Neuron (in vitro differentiated cells): ENCODE measurements at regions not wholly inside any gene's neighbourhood (a gene's known extent, or its start where the extent isn't known, plus 50 kb on each side); places are given as distances from the start of the nearest gene placed in this dataset.
"Not testable (repeated sequence)": the region's sequence is repeated elsewhere in the genome, so short reads cannot be mapped to it uniquely, and the experiment has no call there.

Source experiments
- H2AFZ ChIP-seq: one replicate; pipeline ENCODE4 v1.6.1; 2013; ENCODE audit warnings: low read depth, mild to moderate bottlenecking, inconsistent platforms, low read length, moderate library complexity
- H3K27me3 ChIP-seq: one replicate; pipeline ENCODE4 v1.6.1; 2013; ENCODE audit warnings: low read length; ENCODE audit not compliant: insufficient read depth
- H3K36me3 ChIP-seq: one replicate; pipeline ENCODE4 v1.6.1; 2013; ENCODE audit warnings: low read length; ENCODE audit not compliant: insufficient read depth
- H3K4me1 ChIP-seq: one replicate; pipeline ENCODE4 v1.6.1; 2013; ENCODE audit warnings: low read length; ENCODE audit not compliant: insufficient read depth
- H3K4me3 ChIP-seq: 2 replicates; pipeline ENCODE4 v1.5.1; 2013; ENCODE audit warnings: mild to moderate bottlenecking, low read length, moderate library complexity
- H3K9me3 ChIP-seq: one replicate; pipeline ENCODE4 v1.6.1; 2013; ENCODE audit warnings: low read length

GRCh38 chr9:31272456-31273295 is 1111.8 kb upstream of the ACO1 start:
- Histone ChIP-seq H3K9me3 (no peaks in the 10 kb centered on the region), H3K36me3 (no peaks in the 10 kb centered on the region), H3K4me1 (no peaks in the 10 kb centered on the region), H3K4me3 (no peak overlapping the region), H2AFZ (no peak overlapping the region), H3K27me3 (no peaks in the 10 kb centered on the region)

GRCh38 chr9:31275419-31275818 is 1109.0 kb upstream of the ACO1 start:
- H3K36me3 ChIP-seq, result no peaks in the 10 kb centered on the region
- H2AFZ ChIP-seq, result no peak overlapping the region
- H3K9me3 ChIP-seq, result no peaks in the 10 kb centered on the region
- H3K4me3 ChIP-seq, result no peak overlapping the region
- H3K27me3 ChIP-seq, result no peaks in the 10 kb centered on the region
- no peaks in the 10 kb centered on the region for H3K4me1 ChIP-seq

GRCh38 chr9:31290731-31291130 is 1093.7 kb upstream of the ACO1 start:
- Histone ChIP-seq H3K9me3 (no peaks in the 10 kb centered on the region), H3K36me3 (no peaks in the 10 kb centered on the region), H3K4me3 (no peak overlapping the region), H3K27me3 (no peaks in the 10 kb centered on the region), H3K4me1 (no peaks in the 10 kb centered on the region), H2AFZ (no peak overlapping the region)

- Histone ChIP-seq H3K27me3 (no peaks in the 10 kb centered on the region), H2AFZ (no peak overlapping the region), H3K9me3 (no peaks in the 10 kb centered on the region), H3K4me1 (no peaks in the 10 kb centered on the region), H3K4me3 (no peak overlapping the region), H3K36me3 (no peaks in the 10 kb centered on the region)
These were observed 1081.6 kb upstream of the ACO1 start for GRCh38 chr9:31302620-31303418.

- Histone ChIP-seq H3K4me3 (no peak overlapping the region), H3K27me3 (no peaks in the 10 kb centered on the region), H2AFZ (no peak overlapping the region), H3K36me3 (no peaks in the 10 kb centered on the region), H3K9me3 (no peaks in the 10 kb centered on the region), H3K4me1 (no peaks in the 10 kb centered on the region)
These were observed 1079.9 kb upstream of the ACO1 start for GRCh38 chr9:31304576-31304975.

GRCh38 chr9:31314241-31314640 is 1070.2 kb upstream of the ACO1 start:
- Histone ChIP-seq H3K4me1 (no peaks in the 10 kb centered on the region), H3K36me3 (no peaks in the 10 kb centered on the region), H3K27me3 (no peaks in the 10 kb centered on the region), H3K9me3 (no peaks in the 10 kb centered on the region), H3K4me3 (no peak overlapping the region), H2AFZ (no peak overlapping the region)

GRCh38 chr9:31320494-31320893 is 1063.9 kb upstream of the ACO1 start:
- no peaks in the 10 kb centered on the region for H3K9me3 ChIP-seq
- no peaks in the 10 kb centered on the region for H3K36me3 ChIP-seq
- H3K27me3 ChIP-seq, result no peaks in the 10 kb centered on the region
- H3K4me3 ChIP-seq, result no peak overlapping the region
- H2AFZ ChIP-seq, result no peak overlapping the region
- no peaks in the 10 kb centered on the region for H3K4me1 ChIP-seq

GRCh38 chr9:31321256-31321655 is 1063.2 kb upstream of the ACO1 start:
- Histone ChIP-seq H3K9me3 (no peaks in the 10 kb centered on the region), H3K27me3 (no peaks in the 10 kb centered on the region), H2AFZ (no peak overlapping the region), H3K4me3 (no peak overlapping the region), H3K36me3 (no peaks in the 10 kb centered on the region), H3K4me1 (no peaks in the 10 kb centered on the region)

GRCh38 chr9:31321686-31322085 is 1062.8 kb upstream of the ACO1 start:
- Histone ChIP-seq H3K36me3 (no peaks in the 10 kb centered on the region), H3K4me3 (no peak overlapping the region), H3K27me3 (no peaks in the 10 kb centered on the region), H3K9me3 (no peaks in the 10 kb centered on the region), H2AFZ (no peak overlapping the region), H3K4me1 (no peaks in the 10 kb centered on the region)

GRCh38 chr9:31323726-31324444 is 1060.6 kb upstream of the ACO1 start:
- H3K36me3 ChIP-seq, result no peaks in the 10 kb centered on the region
- no peak overlapping the region for H2AFZ ChIP-seq

GRCh38 chr9:31325778-31326177 is 1058.7 kb upstream of the ACO1 start:
- H3K36me3 ChIP-seq, result no peaks in the 10 kb centered on the region
- H2AFZ ChIP-seq, result no peak overlapping the region
- H3K9me3 ChIP-seq, result no peaks in the 10 kb centered on the region
- no peaks in the 10 kb centered on the region for H3K27me3 ChIP-seq
- no peaks in the 10 kb centered on the region for H3K4me1 ChIP-seq
- no peak overlapping the region for H3K4me3 ChIP-seq

More at GRCh38 chr9:31323726-31324444, 1060.6 kb upstream of the ACO1 start:
- H3K27me3 ChIP-seq, result no peaks in the 10 kb centered on the region
- no peak overlapping the region for H3K4me3 ChIP-seq
- no peaks in the 10 kb centered on the region for H3K4me1 ChIP-seq
- no peaks in the 10 kb centered on the region for H3K9me3 ChIP-seq

- H3K27me3 ChIP-seq, H3K4me3 ChIP-seq, H3K36me3 ChIP-seq, H3K4me1 ChIP-seq, H2AFZ ChIP-seq, H3K9me3 ChIP-seq: not testable (repeated sequence)
These were observed 1057.6 kb upstream of the ACO1 start for GRCh38 chr9:31326883-31327282.
